HCT116 (cell line): ENCODE measurements at regions not wholly inside any gene's neighbourhood (a gene's known extent, or its start where the extent isn't known, plus 50 kb on each side); places are given as distances from the start of the nearest gene placed in this dataset.

Experiments used
- ATF3 ChIP-seq: IDR thresholded peaks from 2 replicates; pipeline ENCODE4 v1.6.1; 2012
- ZBTB33 ChIP-seq: IDR thresholded peaks from 2 replicates; pipeline ENCODE4 v1.6.1; 2011; ENCODE audit warnings: mild to moderate bottlenecking, low read length, moderate library complexity; ENCODE audit not compliant: insufficient replicate concordance; ENCODE audit errors: extremely low read depth
- TF ChIP-seq, protein P1 (sequence below), 3 experiments: fragments of 200-600 bp in 1 of 3; sonication (generic) in 1 of 3; IDR thresholded peaks in 2 of 3; conservative IDR thresholded peaks in 1 of 3; 2 replicates each; pipeline ENCODE4 v1.5.1; 2012 to 2017; ENCODE audit warnings: low read depth in 2 of 3, low read length in 2 of 3, antibody characterized with exemption in 1 of 3, borderline replicate concordance in 1 of 3, control low read depth in 1 of 3, mild to moderate bottlenecking in 1 of 3, mixed read lengths in 1 of 3, mixed run types in 1 of 3, moderate library complexity in 1 of 3; ENCODE audit not compliant: insufficient read depth in 1 of 3
- TF ChIP-seq, protein P2 (sequence below): IDR thresholded peaks from 2 replicates; pipeline ENCODE4 v1.6.1; 2012

- TF ChIP-seq, protein P1, sequence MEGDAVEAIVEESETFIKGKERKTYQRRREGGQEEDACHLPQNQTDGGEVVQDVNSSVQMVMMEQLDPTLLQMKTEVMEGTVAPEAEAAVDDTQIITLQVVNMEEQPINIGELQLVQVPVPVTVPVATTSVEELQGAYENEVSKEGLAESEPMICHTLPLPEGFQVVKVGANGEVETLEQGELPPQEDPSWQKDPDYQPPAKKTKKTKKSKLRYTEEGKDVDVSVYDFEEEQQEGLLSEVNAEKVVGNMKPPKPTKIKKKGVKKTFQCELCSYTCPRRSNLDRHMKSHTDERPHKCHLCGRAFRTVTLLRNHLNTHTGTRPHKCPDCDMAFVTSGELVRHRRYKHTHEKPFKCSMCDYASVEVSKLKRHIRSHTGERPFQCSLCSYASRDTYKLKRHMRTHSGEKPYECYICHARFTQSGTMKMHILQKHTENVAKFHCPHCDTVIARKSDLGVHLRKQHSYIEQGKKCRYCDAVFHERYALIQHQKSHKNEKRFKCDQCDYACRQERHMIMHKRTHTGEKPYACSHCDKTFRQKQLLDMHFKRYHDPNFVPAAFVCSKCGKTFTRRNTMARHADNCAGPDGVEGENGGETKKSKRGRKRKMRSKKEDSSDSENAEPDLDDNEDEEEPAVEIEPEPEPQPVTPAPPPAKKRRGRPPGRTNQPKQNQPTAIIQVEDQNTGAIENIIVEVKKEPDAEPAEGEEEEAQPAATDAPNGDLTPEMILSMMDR (IDR thresholded peaks at IDR 0.05 in 2 of 3, conservative IDR thresholded peaks at IDR 0.05 in 1 of 3; ENCODE audit: borderline replicate concordance in 1 of 3, insufficient read depth in 1 of 3, low read depth in 2 of 3, low read length in 2 of 3) = no peak
- TF ChIP-seq, protein P2, sequence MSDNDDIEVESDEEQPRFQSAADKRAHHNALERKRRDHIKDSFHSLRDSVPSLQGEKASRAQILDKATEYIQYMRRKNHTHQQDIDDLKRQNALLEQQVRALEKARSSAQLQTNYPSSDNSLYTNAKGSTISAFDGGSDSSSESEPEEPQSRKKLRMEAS = no peak
- TF ChIP-seq ZBTB33 (no peak), ATF3 (no peak)
Measured at GRCh38 chr12:19006626-19007137, 122.9 kb upstream of the PLEKHA5 start.
